ENCODE measurements at regions not wholly inside any gene's neighbourhood (a gene's known extent, or its start where the extent isn't known, plus 50 kb on each side); places are given as distances from the start of the nearest gene placed in this dataset.

- no peak for DNase-seq (ENCODE audit: low spot score)
These were observed 590.2 kb downstream of the EPHA4 start for GRCh38 chr2:220981926-220982325.

- DNase-seq (ENCODE audit: low spot score) = no peak
These were observed 586.5 kb downstream of the EPHA4 start for GRCh38 chr2:220985561-220985960.

- no peak for DNase-seq (ENCODE audit: low spot score)
These were observed 584.3 kb downstream of the EPHA4 start for GRCh38 chr2:220987839-220988238.

GRCh38 chr2:220991972-220992371 is 580.1 kb downstream of the EPHA4 start:
- no peak for DNase-seq (ENCODE audit: low spot score)

GRCh38 chr2:220994846-220995245 is 577.3 kb downstream of the EPHA4 start:
- no peak for DNase-seq (ENCODE audit: low spot score)

GRCh38 chr2:220995581-220995980 is 576.5 kb downstream of the EPHA4 start:
- no peak for DNase-seq (ENCODE audit: low spot score)

- DNase-seq (ENCODE audit: low spot score) = no peak
These were observed 573.9 kb downstream of the EPHA4 start for GRCh38 chr2:220998156-220998555.

GRCh38 chr2:220999356-220999755 is 572.7 kb downstream of the EPHA4 start:
- DNase-seq (ENCODE audit: low spot score) = no peak

GRCh38 chr2:221001381-221001801 is 570.7 kb downstream of the EPHA4 start:
- DNase-seq (ENCODE audit: low spot score) = no peak

- DNase-seq (ENCODE audit: low spot score) = no peak
These were observed 569.9 kb downstream of the EPHA4 start for GRCh38 chr2:221002101-221002685.

- no peak for DNase-seq (ENCODE audit: low spot score)
These were observed 566.8 kb downstream of the EPHA4 start for GRCh38 chr2:221005338-221005737.

GRCh38 chr2:221006084-221006483 is 566.0 kb downstream of the EPHA4 start:
- DNase-seq (ENCODE audit: low spot score) = no peak

GRCh38 chr2:221016551-221016950 is 555.6 kb downstream of the EPHA4 start:
- DNase-seq (ENCODE audit: low spot score) = no peak

GRCh38 chr2:221018262-221018661 is 553.8 kb downstream of the EPHA4 start:
- no peak for DNase-seq (ENCODE audit: low spot score)

- no peak for DNase-seq (ENCODE audit: low spot score)
These were observed 552.4 kb downstream of the EPHA4 start for GRCh38 chr2:221019668-221020067.

GRCh38 chr2:221022554-221022953 is 549.5 kb downstream of the EPHA4 start:
- DNase-seq (ENCODE audit: low spot score) = no peak

- no peak for DNase-seq (ENCODE audit: low spot score)
These were observed 546.7 kb downstream of the EPHA4 start for GRCh38 chr2:221025398-221025797.

- DNase-seq (ENCODE audit: low spot score) = no peak
These were observed 537.9 kb downstream of the EPHA4 start for GRCh38 chr2:221034026-221034701.

- DNase-seq (ENCODE audit: low spot score) = no peak
These were observed 537.1 kb downstream of the EPHA4 start for GRCh38 chr2:221034973-221035372.

- DNase-seq (ENCODE audit: low spot score) = no peak
These were observed 529.2 kb downstream of the EPHA4 start for GRCh38 chr2:221042926-221043325.

- no peak for DNase-seq (ENCODE audit: low spot score)
These were observed 527.3 kb downstream of the EPHA4 start for GRCh38 chr2:221044781-221045180.

- no peak for DNase-seq (ENCODE audit: low spot score)
These were observed 521.9 kb downstream of the EPHA4 start for GRCh38 chr2:221050020-221050795.

GRCh38 chr2:221051162-221051561 is 520.9 kb downstream of the EPHA4 start:
- DNase-seq (ENCODE audit: low spot score) = no peak

Measured in D341Med (cell line).